GM21515 (cell line): ENCODE measurements at regions not wholly inside any gene's neighbourhood (a gene's known extent, or its start where the extent isn't known, plus 50 kb on each side); places are given as distances from the start of the nearest gene placed in this dataset.
"Not testable (repeated sequence)": the region's sequence is repeated elsewhere in the genome, so short reads cannot be mapped to it uniquely, and the experiment has no call there.

Experiments used
- ATAC-seq: cut with Tn5 transposase; IDR thresholded peaks from one replicate; pipeline ENCODE4 v1.9.1; 2021; ENCODE audit not compliant: unreplicated experiment

DNA sequence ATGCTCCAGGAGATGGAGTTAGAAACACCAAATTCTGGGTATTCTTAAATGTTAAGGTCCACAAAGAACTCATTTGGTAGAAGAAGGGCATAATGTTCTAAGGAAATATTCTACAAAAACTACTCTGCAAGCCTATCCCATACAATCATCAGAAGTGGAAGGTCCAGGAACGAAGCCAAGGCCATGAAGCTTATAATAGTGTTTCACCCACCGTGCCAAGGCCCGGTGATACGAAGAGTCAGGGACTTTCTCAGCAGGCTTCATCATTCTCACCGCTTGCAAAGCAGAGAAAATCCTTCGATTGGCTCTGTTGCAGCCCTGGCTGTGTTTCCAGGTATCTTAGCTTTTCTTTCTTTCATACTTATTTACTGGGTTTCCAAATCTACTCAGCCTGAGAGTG, 351.9 kb upstream of the CELF2 start:
- no peak for ATAC-seq

DNA sequence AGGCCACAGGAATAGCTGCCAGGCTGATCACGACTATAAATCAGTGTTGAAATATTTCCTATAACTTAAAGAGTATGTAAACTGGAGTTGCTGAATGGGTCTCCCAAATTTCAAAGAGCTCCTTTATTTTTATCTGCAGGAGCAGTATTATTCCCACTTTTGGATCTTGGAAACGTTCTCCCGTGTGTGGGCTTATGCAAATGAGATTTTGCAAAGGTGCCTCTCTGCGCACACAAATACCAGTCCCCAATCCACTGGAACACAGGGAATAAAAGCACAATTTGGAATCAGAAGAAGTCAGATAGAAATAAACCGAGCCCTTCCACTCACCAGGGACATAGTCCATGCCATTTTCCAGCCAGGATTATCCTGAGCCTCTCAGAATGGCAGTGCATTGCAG, 350.2 kb upstream of the CELF2 start:
- ATAC-seq: no peak

DNA sequence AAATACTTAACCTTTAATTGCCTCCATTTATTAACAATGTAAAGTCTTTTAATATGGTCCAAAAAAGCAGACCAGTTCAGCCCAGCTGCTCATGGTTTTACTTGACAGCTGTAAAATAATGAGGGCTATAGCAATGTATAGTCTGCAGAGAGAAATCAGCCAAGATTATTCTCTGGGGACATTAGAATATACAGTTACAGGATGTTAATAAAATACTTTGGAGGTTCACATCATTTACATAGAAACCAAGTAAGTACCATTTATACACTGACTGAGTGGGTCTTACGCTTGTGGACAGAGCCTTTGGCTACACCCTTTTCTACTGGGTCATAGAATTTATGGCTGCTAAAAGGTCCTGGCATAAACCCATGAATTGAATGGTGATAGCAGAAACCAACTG, 340.7 kb upstream of the CELF2 start:
- no peak for ATAC-seq

DNA sequence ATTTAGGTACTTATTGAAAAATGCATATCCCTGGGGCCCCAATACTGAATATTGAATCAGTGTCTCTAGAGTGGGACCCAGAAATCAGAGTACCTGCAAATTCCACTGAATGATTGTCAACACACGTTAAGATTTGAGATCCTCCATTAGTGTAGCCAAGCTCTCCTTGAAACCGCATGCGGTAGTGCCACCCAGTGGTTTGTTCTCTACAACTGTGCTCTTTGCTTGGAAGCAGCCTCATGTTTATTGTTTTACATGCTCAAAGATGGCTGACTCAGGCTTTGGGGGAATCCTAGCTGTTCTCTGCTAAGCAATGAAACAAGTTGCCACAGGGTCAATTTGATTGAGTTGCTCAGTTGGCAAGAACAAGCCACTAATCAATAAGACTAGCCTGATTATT, 340.2 kb upstream of the CELF2 start:
- no peak for ATAC-seq

DNA sequence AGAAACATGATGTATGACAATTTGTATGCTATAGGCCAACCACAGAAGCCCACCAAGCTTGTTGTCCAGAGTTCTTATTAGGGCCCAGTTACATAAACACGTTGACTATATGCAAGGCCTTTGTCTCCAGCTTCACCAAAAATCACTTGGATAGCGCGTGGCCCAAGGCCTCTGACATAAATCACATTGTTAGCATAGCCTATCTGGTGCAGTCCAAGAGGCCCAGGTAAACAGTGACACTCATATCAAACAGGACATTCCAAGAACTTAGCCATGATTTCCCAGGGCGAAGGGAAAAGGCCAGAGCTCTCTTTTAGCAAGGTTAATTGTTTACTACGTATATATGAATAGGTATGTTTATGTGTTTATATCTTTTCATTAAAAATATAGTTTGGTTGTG, 337.2 kb upstream of the CELF2 start:
- no peak for ATAC-seq

DNA sequence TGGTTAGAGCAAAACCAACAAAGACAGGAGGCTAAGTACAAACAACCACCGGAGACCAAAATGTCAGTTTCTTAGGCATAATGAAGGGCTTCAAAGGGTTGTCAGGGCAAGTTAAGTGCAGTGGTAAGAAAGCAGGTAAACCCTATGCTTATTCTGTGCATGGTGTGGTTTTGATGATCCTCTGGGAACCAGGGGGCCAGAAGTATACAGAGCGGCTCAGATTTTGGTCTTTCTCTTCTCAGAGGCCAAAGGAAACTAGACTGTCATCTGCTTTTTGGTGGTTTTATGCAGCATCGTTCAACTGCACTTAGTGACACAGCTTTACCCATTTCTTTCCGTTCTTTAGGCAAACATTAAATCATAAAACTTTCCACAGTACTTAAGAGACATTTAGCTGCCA, 332.7 kb upstream of the CELF2 start:
- ATAC-seq: no peak

DNA sequence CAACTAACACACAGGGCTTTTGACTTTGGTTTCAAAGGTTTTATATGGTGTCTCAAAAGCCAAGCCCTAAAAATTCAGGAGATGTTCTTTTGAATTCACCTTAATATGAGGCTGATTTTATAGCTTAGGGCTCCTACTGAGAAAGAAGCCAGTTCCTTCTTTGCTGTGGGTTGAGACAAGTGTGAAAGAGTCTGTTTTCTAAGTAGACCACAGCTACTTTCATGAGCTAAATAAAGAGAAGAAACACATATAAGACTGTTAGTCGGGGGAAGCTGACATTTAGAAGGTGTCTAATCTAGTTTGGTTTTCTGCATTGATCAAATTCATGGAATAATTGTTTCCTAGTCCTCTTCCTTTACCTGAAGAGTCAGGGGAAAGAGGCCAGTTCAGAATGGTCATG, 332.1 kb upstream of the CELF2 start:
- peak; percentile 78 for ATAC-seq

DNA sequence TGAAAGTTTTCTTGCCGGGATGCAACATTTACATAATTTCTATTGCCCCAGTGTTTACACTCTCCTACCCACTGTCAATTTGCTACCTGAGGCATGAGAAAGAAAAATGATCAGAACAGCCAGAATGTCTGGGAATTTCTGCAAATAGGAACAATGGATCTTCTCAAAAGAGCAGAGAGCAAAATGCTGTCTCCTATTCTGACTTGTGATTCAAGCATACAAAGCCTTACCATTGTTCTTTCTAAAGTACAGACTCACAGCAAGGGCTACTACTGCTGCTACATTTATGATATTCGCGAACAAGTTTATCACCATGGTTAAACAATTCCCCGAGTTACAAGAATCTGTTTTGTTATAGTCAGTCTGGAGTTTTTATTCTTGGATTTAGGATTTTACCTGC, 329.9 kb upstream of the CELF2 start:
- no peak for ATAC-seq

DNA sequence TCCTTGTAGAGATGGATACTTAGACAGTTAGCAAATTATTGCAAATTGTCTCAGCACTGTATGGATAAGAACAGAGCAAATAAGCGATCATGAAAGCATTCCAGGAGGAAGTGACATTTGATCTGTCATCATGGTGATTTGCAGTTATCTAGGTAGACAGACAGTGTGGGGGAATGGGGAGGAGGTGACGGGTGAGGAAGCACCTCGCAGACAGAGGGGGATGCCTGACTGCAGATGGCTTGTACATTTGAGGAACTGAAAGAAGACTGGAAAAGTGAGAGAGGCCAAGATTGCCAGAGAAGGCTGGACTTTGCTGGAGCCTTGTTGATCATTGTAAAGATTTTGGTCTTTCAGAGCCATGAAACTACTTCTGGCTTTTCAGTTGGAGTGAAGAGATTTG, 318.2 kb upstream of the CELF2 start:
- no peak for ATAC-seq

DNA sequence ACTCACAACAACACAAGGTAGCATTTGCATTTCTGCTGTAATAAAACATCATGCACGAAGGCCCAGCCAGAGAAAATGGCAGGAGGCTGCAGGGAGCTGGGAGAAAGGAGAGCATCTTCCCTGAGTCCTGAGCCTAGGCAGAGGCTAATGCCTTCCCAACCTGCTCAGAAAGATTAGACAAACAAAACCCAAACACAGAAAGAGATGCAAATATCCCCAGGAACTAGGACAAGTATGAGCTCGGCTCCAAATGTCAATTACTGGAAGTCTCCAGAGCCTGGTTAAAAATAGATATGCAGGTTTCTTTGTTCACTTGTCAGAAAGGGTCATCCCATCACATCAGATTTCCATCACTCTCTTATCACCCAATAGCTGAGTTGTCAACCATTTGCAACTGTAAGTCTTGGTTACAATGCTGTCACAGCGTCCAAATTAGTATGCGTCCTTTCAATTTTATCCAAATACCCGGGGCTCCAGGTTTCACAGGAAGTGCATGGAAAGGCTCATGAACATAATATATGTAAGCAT, 316.5 kb upstream of the CELF2 start:
- no peak for ATAC-seq

DNA sequence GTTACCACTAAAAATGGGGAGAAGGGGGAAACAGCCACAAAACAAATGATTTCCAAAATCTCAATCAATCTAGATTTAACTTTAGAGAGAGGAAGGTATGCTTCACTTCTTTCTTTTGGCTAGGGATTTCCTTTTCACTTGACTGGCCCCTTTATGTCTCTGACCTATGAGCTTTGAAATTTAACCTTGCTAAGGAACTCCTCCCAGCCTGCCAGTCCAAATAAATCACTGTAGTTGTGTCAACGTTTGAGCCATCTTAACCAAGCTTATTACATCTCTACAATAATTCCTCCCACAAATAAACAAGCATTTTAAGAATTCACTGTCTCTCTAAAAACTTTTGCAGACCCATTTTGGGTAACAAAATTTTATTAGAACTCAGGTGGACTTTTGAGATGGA, 315.5 kb upstream of the CELF2 start:
- no peak for ATAC-seq

DNA sequence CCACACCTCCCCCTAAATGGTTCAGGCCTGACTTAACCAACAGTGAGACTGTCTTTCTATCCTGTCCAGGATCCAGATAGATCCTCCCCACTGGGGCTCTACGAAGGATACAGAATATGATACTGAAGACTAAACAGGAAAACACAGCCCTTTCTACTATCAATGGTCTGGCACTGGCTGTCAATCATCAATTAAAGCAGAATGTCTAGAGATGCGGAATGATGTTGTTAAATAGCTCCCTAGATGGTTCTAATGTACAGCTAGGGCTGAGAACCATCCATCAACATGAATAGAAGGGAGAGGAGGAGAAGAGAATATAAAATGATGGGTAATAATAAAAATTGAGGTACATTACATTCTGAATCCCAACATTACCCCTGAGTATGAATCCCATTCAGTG, 314.3 kb upstream of the CELF2 start:
- no peak for ATAC-seq

DNA sequence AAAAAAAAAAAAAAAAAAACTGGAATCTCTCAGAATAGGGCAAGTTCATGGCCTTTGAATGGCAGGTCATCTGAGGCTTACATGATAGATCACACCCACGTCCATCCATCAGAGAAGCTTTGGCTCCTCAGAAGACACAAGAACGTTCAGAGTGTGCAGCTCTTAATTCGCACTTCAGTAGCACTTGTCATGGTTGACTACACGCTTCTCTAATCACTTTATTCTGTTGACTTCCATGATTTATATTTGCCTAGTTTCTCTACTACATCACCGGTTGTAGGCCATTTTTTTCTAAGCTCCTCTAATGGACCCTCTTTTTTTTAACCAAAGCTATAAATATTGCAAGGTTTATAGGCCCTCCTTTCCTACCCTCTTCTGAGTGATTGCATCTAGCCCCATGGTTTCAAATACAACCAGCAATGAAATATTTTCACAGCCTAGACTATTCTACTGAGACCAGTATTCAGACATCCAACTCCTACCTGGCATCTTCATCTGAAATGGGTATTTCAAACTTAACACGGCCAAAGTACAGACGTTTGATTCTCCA, 305.4 kb upstream of the CELF2 start:
- no peak for ATAC-seq

DNA sequence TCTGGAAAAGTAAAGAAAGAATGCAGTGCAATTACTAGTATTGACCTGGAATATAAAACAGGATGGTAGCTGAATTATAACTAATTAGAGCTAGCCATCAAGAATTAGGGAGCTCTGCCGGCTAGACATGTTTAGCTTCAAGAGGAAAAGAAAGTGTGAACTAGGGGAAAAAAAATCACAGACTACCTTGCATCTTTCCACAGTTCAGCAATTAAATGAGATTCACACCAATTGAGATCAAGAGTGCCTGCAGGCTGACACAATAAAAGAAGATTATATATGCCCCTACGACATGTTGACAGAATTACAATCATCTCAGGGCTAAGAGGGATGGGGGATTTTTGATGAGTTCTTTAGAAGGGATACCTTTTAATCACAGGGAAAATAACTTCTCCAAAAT, 303.3 kb upstream of the CELF2 start:
- no peak for ATAC-seq

DNA sequence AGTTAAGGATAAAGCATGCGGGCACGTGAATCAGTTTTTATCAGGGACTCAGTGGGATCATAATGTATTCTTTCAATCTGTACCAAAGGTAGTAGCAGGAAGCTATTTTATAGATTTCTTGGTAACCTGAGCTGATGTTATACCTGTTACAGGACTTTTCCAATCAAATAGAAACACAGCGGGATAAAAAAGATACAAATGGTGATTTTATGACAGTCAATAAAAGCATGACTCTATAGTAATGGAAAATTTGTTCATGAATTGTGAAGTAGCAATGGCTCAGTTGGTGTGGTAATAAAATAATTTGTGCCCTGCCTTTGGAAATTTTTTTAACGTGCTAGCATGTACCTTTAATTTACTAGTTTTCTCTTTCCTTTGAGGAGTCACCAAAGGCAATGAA, 300.7 kb upstream of the CELF2 start:
- ATAC-seq: no peak

DNA sequence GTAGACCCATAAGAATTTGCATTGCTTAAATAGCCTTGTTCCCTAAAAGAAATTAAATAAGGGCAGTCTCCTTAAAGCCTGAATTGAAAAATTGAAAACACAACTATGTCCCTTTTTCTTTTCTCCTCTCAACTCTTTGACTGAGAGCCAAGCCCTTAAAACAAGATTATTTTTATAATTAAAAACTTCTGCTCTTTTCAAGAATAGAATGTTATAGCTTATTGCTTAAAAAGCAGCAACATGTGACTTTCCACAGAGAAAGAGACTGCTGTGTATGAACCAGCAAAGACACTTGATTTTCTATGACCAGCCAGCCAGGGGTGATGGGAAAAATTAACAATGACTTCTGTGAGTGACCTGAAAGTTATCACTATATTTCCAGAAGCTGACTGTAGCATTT, 295.2 kb upstream of the CELF2 start:
- ATAC-seq: no peak

DNA sequence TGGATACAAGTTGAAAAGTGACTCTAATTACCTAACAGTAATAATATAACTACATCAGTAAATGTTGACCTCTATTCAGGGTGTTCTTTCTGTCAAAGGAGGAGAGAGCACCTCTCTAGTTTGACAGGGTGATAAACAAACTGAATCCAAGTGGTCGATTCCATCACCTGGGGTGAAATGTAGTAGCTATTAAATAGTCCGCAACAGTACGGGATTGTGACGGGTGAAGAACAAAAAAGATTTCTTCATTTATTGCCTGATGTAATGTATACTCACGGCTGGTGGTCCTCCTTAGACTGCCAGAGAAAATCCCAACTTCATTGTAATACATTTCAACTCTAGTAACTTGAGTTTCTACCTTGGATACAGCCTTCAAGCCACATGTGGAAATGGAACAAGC, 292.5 kb upstream of the CELF2 start:
- ATAC-seq: no peak

DNA sequence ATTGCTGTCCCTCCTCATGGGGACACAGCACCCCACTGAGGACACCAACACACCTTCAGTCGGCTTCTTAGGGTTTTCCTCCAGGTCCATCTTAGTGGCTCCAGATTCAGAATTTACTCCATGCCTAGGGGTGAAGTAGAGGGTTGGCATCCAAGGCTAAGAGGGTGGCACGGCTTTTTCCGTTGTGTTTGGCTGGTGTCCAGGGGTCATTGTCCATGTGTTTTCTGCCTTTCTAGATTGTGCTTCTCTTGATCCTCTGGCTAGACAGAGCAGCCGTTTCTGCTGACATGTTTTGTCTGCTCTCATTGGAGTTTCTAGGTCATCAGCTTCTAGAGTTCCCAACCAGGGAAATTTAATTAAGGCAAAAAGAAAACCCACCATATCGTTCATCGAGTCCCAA, 291.6 kb upstream of the CELF2 start:
- ATAC-seq: no peak

DNA sequence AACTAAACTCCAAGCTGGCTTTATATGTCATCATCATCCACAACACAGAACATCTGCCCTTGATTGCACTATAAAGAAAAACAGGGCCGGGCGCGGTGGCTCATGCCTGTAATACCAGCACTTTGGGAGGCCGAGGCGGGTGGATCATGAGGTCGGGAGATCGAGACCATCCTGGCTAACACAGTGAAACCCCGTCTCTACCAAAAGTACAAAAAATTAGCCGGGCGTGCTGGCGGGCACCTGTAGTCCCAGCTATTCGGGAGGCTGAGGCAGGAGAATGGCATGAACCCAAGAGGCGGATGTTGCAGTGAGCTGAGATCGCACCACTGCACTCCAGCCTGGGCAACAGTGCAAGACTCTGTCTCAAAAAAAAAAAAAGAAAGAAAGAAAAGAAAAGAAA, 290.3 kb upstream of the CELF2 start:
- ATAC-seq: not testable (repeated sequence)

DNA sequence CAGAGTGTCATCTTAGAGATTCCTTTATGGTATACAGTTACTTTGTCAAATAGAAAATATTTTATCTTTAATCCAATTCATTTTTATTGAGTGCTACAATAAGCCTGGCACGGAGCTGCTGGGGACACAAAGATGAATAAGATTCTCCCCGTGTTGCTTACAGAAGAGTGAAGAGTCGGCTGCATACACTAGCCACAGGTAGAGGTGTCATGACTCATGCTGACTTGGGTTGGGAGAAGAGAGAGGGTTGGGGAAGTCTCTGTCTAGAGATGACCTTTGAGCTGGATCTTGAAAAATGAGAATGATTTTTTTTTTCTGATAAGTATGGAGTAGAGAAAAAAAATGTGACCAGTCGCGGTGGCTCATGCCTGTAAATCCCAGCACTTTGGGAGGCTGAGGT, 289.9 kb upstream of the CELF2 start:
- no peak for ATAC-seq

DNA sequence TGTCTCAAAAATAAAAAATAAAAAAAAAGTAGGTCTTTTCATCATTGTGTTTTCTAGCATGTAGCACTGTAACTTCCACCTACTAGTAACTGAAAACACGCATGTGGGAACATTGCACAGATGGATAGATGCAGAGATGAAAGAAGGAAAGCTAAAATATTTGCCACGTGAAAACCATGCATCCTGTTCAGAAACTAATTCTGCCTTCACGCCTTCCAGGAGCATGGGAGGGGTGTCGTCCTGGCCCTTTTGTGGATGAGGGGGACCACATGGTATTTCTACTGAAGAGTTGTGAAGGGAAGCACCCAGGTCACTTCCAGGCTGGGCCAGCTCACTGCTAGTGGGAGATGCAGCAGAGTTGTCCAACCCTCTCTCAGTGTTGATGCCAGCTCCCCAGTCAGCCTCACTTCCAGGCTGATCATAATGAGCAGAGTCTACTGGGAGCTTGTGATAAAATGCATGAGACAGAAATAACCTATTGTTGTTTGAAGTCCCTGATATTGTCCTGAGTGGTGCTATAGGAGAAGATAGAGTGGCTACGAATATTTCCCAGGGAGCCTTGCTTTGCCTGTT, 287.1 kb upstream of the CELF2 start:
- ATAC-seq: no peak

DNA sequence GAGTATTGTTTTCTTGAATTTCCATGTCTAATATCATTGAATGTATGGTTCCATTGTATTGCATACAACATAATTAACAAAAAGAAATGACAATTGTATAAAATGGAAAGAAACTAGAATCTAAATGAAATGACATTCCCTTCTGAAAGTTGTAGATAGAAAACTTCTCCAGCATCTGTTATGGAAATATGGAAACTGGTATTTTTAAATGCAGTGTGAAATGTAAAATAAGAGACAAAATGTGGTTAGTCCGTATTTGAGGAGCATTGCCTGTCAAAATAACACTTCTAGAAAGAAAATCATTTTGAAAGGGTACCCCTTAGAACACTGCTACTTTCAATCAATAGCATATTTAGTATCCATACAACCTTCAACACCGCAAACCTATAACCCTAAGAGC, 286.3 kb upstream of the CELF2 start:
- no peak for ATAC-seq

DNA sequence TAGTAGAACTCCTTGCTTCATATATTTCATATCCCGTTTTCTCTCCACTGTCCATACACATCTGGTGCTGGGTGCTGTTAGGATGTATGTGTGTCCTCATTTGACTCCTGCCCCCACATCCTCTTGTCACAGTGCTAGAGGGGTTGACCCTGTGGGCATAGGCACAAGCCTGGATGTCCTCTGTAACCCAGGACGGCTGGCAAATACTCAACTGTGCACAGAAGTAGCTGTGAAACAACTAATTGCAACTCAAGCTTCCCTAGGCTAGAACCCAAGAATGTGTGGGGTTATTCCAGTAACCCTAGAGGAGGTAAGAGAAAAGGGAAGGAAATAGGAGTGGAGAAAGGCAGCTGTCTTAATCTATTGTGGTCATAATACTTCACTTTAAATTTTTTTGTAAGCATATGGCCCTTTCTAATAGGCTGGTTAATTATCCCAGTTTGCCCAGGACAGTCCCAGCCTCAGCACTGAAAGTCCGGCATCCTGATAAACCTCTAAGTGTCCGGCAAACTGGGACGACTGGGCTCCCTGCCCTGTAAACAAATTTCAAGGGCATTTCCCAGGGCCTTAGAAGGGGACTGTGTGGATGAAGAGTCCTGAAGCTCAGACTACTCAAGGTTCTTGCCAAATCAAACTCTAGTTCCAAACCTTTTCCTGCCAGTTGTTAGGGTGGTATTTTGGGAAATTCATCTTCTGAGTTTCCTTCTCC, 283.2 kb upstream of the CELF2 start:
- ATAC-seq: no peak
